ENCODE measurements at regions not wholly inside any gene's neighbourhood (a gene's known extent, or its start where the extent isn't known, plus 50 kb on each side); places are given as distances from the start of the nearest gene placed in this dataset.

GRCh38 chr10:61232780-61233179, 220.4 kb downstream of the TMEM26 start:
- no peak overlapping the region for H3K27ac ChIP-seq (ENCODE audit: insufficient read depth, low read length)
- H3K9ac ChIP-seq (ENCODE audit: insufficient read depth, low read length) = no peak overlapping the region
- H3K36me3 ChIP-seq (ENCODE audit: control insufficient read depth, insufficient read depth, low read length) = no peaks in the 10 kb centered on the region
- H3K4me2 ChIP-seq (ENCODE audit: extremely low read depth, insufficient read depth, low read length) = no peak overlapping the region
- no peak for DNase-seq (ENCODE audit: low read depth in 2 of 2)
- TF ChIP-seq CTCF (conservative IDR thresholded peaks at IDR 0.05 in 1 of 2, IDR thresholded peaks at IDR 0.05 in 1 of 2; ENCODE audit: low read depth in 1 of 2, low read length in 2 of 2) (no peak), EZH2 (IDR thresholded peaks at IDR 0.05; ENCODE audit: low read length, missing control alignments) (no peak)
- H3K4me3 ChIP-seq (replicated peaks in 1 of 4; ENCODE audit: control extremely low read depth in 1 of 4, insufficient read depth in 1 of 4, low read depth in 3 of 4, low read length in 4 of 4) = no peak overlapping the region
- no peaks in the 10 kb centered on the region for H3K27me3 ChIP-seq (ENCODE audit: control insufficient read depth, insufficient read depth, low read length)
- no peaks in the 10 kb centered on the region for H3K79me2 ChIP-seq (ENCODE audit: control insufficient read depth, insufficient read depth, low read length)
- no peaks in the 10 kb centered on the region for H3K4me1 ChIP-seq (ENCODE audit: control insufficient read depth, extremely low read depth, insufficient read depth, low read length)
- H4K20me1 ChIP-seq (ENCODE audit: control insufficient read depth, extremely low read depth, insufficient read depth, low read length) = no peaks in the 10 kb centered on the region
- no peak overlapping the region for H2AFZ ChIP-seq (ENCODE audit: low read length)
- no peaks in the 10 kb centered on the region for H3K9me3 ChIP-seq (ENCODE audit: control insufficient read depth, insufficient read depth, low read depth, low read length)

- TF ChIP-seq EZH2 (IDR thresholded peaks at IDR 0.05; ENCODE audit: low read length, missing control alignments) (no peak), CTCF (conservative IDR thresholded peaks at IDR 0.05 in 1 of 2, IDR thresholded peaks at IDR 0.05 in 1 of 2; ENCODE audit: low read depth in 1 of 2, low read length in 2 of 2) (no peak)
- H3K4me2 ChIP-seq (ENCODE audit: extremely low read depth, insufficient read depth, low read length) = no peak overlapping the region
- H3K79me2 ChIP-seq (ENCODE audit: control insufficient read depth, insufficient read depth, low read length) = no peaks in the 10 kb centered on the region
- no peaks in the 10 kb centered on the region for H4K20me1 ChIP-seq (ENCODE audit: control insufficient read depth, extremely low read depth, insufficient read depth, low read length)
- no peaks in the 10 kb centered on the region for H3K27me3 ChIP-seq (ENCODE audit: control insufficient read depth, insufficient read depth, low read length)
- H3K27ac ChIP-seq (ENCODE audit: insufficient read depth, low read length) = no peak overlapping the region
- H3K9me3 ChIP-seq (ENCODE audit: control insufficient read depth, insufficient read depth, low read depth, low read length) = no peaks in the 10 kb centered on the region
- H3K4me1 ChIP-seq (ENCODE audit: control insufficient read depth, extremely low read depth, insufficient read depth, low read length) = no peaks in the 10 kb centered on the region
- no peak overlapping the region for H3K9ac ChIP-seq (ENCODE audit: insufficient read depth, low read length)
- H3K36me3 ChIP-seq (ENCODE audit: control insufficient read depth, insufficient read depth, low read length) = no peaks in the 10 kb centered on the region
- H2AFZ ChIP-seq (ENCODE audit: low read length) = no peak overlapping the region
- DNase-seq (ENCODE audit: low read depth in 2 of 2) = no peak
- no peak overlapping the region for H3K4me3 ChIP-seq (replicated peaks in 1 of 4; ENCODE audit: control extremely low read depth in 1 of 4, insufficient read depth in 1 of 4, low read depth in 3 of 4, low read length in 4 of 4)
These were observed 227.2 kb downstream of the TMEM26 start for GRCh38 chr10:61225939-61226338.

GRCh38 chr10:61223576-61223975, 229.6 kb downstream of the TMEM26 start:
- TF ChIP-seq EZH2 (IDR thresholded peaks at IDR 0.05; ENCODE audit: low read length, missing control alignments) = no peak
- no peak for TF ChIP-seq CTCF (conservative IDR thresholded peaks at IDR 0.05 in 1 of 2, IDR thresholded peaks at IDR 0.05 in 1 of 2; ENCODE audit: low read depth in 1 of 2, low read length in 2 of 2)
- H3K4me3 ChIP-seq (replicated peaks in 1 of 4; ENCODE audit: control extremely low read depth in 1 of 4, insufficient read depth in 1 of 4, low read depth in 3 of 4, low read length in 4 of 4) = no peak overlapping the region
- H3K36me3 ChIP-seq (ENCODE audit: control insufficient read depth, insufficient read depth, low read length) = no peaks in the 10 kb centered on the region
- H2AFZ ChIP-seq (ENCODE audit: low read length) = no peak overlapping the region
- H3K27ac ChIP-seq (ENCODE audit: insufficient read depth, low read length) = no peak overlapping the region
- DNase-seq (ENCODE audit: low read depth in 2 of 2) = no peak
- H3K4me2 ChIP-seq (ENCODE audit: extremely low read depth, insufficient read depth, low read length) = no peak overlapping the region
- no peaks in the 10 kb centered on the region for H3K79me2 ChIP-seq (ENCODE audit: control insufficient read depth, insufficient read depth, low read length)
- no peaks in the 10 kb centered on the region for H3K9me3 ChIP-seq (ENCODE audit: control insufficient read depth, insufficient read depth, low read depth, low read length)
- no peaks in the 10 kb centered on the region for H4K20me1 ChIP-seq (ENCODE audit: control insufficient read depth, extremely low read depth, insufficient read depth, low read length)
- H3K27me3 ChIP-seq (ENCODE audit: control insufficient read depth, insufficient read depth, low read length) = no peaks in the 10 kb centered on the region
- H3K9ac ChIP-seq (ENCODE audit: insufficient read depth, low read length) = no peak overlapping the region
- no peaks in the 10 kb centered on the region for H3K4me1 ChIP-seq (ENCODE audit: control insufficient read depth, extremely low read depth, insufficient read depth, low read length)

Data from fibroblast of lung (primary cell).